G401.6 (cell line): ENCODE measurements at regions not wholly inside any gene's neighbourhood (a gene's known extent, or its start where the extent isn't known, plus 50 kb on each side); places are given as distances from the start of the nearest gene placed in this dataset.
"Not testable (repeated sequence)": the region's sequence is repeated elsewhere in the genome, so short reads cannot be mapped to it uniquely, and the experiment has no call there.

Experiments
- FAIRE-seq: peaks from 2 replicates; lab custom pipeline; 2012; peaks lifted over from hg19 to GRCh38; lab: Jason Lieb, UNC

DNA sequence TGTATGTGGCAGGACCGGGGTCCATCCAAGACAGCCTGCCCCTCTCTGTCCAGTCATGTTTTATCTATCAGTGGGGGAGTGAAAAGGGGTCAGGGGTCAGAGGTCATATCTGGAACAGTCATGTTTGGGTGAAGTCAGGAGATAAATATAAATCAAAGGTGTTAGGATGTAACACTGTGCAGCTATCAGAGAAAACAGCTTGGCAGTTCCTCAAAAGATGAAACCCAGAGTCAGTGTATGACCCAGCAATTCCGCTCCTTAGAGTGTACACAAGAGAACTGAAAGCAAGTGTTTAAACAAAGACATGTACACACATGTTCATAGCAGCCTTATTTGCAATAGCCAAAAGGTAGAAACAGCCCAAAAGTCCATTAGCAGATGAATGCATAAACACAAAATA lies 361.3 kb downstream of the FOXL1 start:
- no peak for FAIRE-seq

DNA sequence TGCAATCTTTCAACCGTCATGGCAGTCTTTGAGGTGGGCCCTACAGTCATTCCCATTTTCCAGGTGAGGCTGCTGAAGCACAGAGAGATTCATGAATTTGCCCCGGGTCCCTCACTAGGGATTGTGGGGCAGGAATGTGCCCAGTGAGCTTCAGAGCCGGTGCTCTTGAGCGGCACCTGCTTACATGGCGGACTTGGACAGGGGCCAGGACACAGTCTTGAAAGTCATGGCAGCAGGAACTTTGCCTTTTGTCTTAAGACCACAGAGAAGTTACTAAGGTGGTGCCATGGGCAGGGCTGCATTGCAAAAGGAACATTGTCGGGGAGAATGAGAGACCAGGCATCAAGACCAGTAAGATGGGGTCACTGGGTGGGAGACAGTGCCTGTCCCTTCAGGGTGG lies 363.4 kb downstream of the FOXL1 start:
- no peak for FAIRE-seq

- FAIRE-seq: no peak
These were observed 364.1 kb downstream of the FOXL1 start for GRCh38 chr16:86942151-86943051.

- no peak for FAIRE-seq
These were observed 367.0 kb downstream of the FOXL1 start for GRCh38 chr16:86945166-86945900.

- FAIRE-seq: no peak
These were observed 368.0 kb downstream of the FOXL1 start for GRCh38 chr16:86946396-86946795.

DNA sequence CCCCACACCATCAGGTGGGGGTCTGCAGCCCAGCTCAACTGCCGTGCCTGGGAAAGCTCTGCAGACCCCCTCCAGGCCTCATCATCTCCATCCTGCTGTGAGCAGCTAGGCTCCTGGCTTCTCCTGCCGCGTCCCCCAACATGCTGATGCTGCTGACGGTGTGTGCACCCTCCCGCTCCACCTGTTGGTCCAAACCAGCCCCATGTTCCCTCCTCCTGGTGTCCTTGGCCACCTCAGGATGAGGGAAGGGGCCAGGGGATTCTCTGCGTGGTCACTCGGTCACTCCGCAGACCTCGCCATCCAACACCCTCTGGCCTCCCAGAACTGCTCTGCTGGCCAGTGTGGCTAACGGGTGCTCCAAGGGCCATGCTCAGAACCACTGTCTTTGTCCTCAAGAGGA lies 368.6 kb downstream of the FOXL1 start:
- FAIRE-seq: no peak

DNA sequence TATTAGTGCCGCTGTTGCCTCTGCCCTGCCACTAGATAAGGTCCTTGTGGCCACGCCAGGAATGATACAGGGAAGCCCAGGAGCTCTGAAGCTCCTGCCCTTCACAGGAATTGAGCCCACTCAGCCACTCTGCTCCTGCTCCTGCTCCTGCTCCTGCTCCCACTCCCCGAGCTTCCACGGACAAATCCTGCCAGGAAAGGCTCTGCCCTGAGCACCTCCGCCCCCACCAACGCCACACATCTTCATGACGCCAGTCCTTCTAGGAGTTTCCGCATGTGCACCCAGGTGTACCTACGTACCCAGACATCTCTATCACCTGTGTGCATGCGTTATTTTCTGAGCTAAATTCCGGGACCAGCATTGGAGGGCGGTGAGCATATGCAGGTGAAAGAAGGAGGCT lies 369.1 kb downstream of the C16orf95 start:
- no peak for FAIRE-seq

GRCh38 chr16:86949116-86949515 lies 368.1 kb downstream of the C16orf95 start:
- FAIRE-seq: no peak

GRCh38 chr16:86949630-86950029 lies 367.6 kb downstream of the C16orf95 start:
- no peak for FAIRE-seq

DNA sequence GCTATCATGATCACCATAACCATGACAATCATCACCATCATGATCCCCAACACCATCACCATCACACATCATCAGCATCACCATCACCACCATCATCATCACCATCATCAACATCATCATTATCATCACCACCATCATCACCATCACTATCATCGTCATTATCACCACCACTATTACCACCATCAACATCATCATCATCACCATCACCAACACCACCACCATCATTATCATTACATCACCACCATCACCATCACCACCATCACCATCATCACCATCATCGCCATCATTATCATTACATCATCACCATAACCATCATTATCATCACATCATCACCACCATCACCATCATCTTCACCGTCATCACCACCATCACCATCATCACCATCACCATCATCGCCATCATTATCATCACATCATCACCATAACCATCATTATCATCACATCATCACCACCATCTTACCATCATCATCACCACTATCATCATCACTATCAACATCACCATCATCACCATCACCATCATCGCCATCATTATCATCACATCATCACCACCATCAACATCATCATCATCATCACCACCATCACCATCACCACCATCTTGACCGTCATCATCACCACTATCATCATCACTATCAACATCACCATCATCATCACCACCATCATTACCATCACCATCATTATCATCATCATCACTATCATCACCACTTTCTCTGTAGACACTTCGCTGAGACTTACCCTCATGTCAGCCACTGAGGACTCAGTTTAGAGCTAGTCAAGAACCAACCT lies 366.0 kb downstream of the C16orf95 start:
- FAIRE-seq: no peak

DNA sequence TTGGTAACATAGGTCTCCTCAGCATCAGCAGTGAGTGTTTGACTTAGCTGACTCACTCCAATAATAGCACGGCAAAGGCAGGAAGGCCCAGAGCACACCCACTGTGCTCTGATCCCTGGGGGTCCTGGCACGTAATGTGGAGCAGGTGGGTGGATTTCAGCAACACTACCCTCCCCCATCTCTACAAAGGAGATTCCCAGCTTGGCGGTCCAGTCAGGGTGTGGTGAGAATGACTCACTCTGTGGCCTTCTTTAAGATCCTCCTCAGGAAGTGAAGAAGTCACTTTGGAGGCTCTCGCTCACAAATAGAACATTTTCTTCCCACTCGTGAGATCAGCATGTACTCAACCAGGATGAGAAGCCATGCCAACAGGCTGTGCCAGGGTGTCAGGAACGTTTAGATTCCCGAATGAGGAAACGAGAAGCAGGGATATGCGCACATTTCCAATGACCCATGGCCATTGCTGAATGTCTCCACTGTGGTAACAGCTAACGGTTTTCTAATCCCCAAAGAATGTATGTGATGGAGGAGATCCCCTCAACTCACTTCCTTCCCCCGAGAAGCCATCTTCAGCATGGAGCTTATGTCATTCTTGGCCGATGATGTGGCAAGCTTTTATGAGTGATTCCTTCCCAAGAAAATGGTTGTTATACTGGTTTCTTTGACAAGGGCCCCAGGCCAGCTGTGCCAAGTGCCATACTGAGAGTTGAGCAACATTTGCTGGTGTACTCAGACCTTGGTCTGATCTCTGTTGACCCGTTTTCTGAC lies 365.2 kb downstream of the C16orf95 start:
- FAIRE-seq: no peak

DNA sequence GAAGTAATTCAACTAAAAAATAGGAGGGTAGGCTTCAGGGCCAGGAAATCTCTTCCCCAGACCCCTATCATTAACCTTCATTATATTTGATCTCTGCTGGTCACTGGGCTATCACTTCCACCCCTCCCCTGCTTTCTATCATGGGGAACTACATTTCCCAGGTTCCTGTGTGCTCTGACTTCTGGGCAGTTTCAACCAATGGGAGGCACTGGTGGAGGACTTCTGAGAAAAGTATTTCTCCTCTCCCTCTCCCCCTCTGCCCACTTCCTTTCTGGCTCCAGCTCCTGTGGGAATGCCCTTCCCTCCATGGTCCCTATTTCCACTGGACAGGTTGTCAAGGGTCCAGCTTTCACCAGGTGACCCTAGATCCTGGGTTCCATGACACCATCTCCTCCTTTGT lies 364.4 kb downstream of the C16orf95 start:
- no peak for FAIRE-seq

DNA sequence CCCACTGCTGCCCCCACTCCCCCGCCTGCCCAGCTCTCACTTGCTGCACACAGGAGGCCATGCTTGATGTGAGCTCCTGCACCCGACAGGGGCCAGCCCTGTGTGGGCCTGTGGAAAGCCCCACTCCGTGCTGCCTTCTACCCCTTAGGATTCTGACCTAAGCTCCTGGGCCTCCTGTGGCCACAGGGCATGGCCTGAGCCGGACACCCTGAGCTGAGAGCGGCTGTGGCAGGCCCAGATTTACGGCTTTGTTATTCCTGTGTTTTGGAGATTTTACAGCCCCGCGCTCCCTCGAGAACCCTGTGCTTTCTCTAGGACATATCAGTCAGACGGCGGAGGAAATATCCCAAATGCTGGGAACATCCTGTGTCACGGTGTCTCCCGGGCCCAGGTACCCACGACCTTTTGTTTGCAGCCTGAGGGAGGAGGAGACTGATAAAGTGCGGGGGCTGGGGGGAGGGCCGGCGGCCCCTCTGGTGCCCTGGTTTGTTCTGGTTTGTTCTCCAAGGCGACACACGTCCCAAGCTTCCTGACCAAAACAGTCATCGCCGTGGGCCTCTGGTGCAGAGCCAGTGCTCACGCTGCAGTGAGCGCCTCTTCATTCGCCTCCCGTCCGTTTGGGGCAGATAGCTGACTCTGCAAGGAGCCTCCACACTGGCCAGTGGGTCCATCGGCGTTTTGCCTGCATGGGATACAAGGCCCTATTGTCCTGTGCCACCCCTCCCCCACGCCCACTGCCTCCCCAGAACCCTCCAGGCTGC lies 363.4 kb downstream of the C16orf95 start:
- no peak for FAIRE-seq

- FAIRE-seq: no peak
These were observed 361.9 kb downstream of the C16orf95 start for GRCh38 chr16:86955136-86955855.

- no peak for FAIRE-seq
These were observed 360.8 kb downstream of the C16orf95 start for GRCh38 chr16:86956437-86956836.

- not testable (repeated sequence) for FAIRE-seq
These were observed 359.5 kb downstream of the C16orf95 start for GRCh38 chr16:86957662-86958198.

DNA sequence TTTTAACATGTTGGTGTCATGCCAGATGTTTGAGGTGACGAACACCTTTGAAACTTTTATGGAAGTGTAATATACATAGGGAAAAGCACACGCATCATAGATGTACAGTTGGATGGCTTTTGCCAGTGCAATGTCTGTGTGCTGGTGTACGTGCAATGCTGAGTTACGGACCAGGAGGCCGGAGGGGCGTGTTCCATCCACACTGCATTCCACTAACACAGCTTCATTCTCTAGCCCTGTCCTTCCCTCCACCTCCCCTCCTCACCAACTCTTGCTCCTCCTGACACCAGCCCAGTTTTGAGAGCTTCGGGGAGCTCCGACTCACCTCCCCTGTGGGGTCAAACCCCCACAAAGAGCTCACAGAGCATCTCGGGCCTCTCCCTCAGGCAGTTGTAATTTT lies 358.8 kb downstream of the C16orf95 start:
- FAIRE-seq: no peak

DNA sequence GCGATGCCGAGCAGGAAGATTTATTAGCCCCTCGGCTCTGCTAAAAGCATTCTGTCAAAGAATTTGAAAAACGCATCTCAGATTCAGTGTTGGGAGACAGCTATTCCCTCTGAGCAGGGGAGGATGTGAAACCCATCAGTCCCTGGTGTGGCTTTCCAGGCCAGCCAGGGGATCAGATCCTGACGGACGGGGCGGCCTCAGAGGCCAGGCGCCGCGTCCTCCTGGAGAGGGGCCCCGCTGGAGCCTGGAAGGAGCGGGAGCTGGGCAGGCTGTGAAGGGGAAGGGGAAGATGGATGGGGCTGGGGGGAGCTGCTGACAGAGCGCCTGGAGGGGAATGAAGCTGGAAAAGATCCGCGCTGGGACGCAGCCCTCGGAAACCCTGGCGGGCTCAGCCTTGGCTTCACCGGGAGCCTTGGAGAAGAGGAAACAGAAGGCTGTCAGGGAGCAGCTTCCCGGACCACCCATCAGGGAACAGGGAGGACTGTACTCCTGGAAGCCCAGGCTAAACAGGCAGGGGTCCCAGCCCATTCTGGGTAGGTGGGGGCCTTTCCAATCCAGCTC lies 358.0 kb downstream of the C16orf95 start:
- no peak for FAIRE-seq

DNA sequence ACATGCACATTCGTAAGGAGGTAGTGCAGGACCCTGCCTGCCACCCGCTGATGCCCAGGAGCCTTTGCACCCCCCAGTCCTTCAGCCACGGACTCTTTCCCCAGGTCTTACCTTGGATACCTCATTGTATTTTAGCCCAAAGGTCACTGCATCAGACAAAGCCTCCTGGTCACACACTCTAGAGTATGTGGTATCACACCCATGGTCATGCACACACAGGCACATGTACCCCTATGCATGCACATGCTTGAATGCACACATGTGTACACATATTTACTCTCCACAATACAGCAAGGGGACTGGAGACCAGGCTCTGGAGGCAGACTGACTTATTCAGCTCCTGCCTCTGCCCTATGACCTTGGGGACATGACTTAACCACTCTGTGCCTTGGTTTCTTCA lies 357.5 kb downstream of the C16orf95 start:
- FAIRE-seq: no peak

DNA sequence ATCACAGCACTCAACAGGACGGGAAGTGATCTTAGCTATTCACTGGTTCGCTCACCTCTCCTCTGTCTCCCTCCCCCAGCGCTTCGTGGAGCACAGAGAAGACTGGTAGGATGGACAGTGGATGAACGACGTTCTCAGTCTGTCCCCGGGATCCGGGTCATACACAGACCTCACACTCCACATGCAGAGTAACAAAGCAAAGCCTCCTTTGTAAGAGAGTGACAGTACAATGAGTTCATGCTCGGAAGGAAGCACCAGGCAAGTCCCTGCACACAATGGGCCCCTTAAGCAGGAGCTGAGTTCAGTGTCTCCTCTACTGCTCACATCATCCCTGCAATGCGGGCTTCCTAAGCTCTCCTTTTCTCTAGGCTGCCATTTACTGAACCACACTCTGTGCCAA lies 356.9 kb downstream of the C16orf95 start:
- FAIRE-seq: no peak
